SK-N-MC (cell line): ENCODE measurements at regions not wholly inside any gene's neighbourhood (a gene's known extent, or its start where the extent isn't known, plus 50 kb on each side); places are given as distances from the start of the nearest gene placed in this dataset.

Experiments used
- EZH2 ChIP-seq: fragments of 200-600 bp; sonication (generic); IDR thresholded peaks from one replicate; pipeline ENCODE4 v1.6.1; 2017; ENCODE audit warnings: antibody characterized with exemption
- POLR2AphosphoS5 ChIP-seq: IDR thresholded peaks from 2 replicates; pipeline ENCODE4 v1.6.1; 2012; ENCODE audit warnings: mild to moderate bottlenecking, low read depth, low read length, borderline replicate concordance

DNA sequence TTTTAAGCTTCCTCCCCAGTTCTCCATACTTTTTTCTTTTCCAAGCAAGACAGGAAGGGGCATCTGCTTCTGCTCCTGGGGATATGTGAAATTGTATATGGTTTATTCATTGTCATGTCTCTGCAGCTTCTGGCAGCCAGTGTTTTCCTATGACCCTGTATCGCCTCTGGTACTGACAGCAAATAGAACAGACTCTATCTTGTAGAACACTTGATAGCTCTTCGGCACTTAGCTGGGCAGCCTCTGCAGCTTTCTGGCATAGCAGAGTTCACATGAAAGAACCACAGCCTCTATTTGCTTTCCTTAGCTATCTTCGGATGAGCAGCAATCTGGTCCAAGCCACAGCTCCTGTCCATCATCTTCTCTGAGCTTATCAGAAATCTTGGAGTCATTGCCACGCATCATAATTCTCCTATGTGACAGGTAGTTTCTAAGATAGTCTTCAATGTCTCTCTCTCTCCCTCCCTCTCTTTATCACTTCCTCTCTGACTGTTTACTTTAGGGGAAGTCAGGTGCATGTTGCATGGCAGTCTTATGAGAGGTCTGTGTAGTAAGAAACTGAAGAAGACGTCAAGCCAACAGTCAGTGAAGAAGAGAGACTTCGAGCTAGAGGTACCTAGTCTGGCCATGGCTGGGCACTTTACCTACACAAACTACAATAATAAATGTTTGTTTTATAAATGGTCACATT, 627.7 kb upstream of the CDH2 start:
- TF ChIP-seq EZH2 (no peak), POLR2AphosphoS5 (no peak)
